ENCODE measurements at regions not wholly inside any gene's neighbourhood (a gene's known extent, or its start where the extent isn't known, plus 50 kb on each side); places are given as distances from the start of the nearest gene placed in this dataset.
"Not testable (repeated sequence)": the region's sequence is repeated elsewhere in the genome, so short reads cannot be mapped to it uniquely, and the experiment has no call there.

GRCh38 chr4:104549736-104550135 is 55.0 kb upstream of the CXXC4 start:
- DNase-seq (ENCODE audit: extremely low spot score, unreplicated experiment): no peak
- Mint-ChIP-seq H3K9me3 (no peaks in the 10 kb centered on the region), H3K27ac (no peak overlapping the region), H3K27me3 (no peaks in the 10 kb centered on the region), H3K36me3 (no peaks in the 10 kb centered on the region), H3K4me3 (no peak overlapping the region), H3K4me1 (ENCODE audit: unreplicated experiment) (no peaks in the 10 kb centered on the region)
- TF ChIP-seq CTCF (conservative IDR thresholded peaks at IDR 0.05): no peak

- no peak for DNase-seq (ENCODE audit: extremely low spot score, unreplicated experiment)
- no peaks in the 10 kb centered on the region for H3K36me3 Mint-ChIP-seq
- no peak overlapping the region for H3K4me3 Mint-ChIP-seq
- no peak for TF ChIP-seq CTCF (conservative IDR thresholded peaks at IDR 0.05)
- no peaks in the 10 kb centered on the region for H3K9me3 Mint-ChIP-seq
- H3K4me1 Mint-ChIP-seq (ENCODE audit: unreplicated experiment): no peaks in the 10 kb centered on the region
- H3K27ac Mint-ChIP-seq: no peak overlapping the region
- no peaks in the 10 kb centered on the region for H3K27me3 Mint-ChIP-seq
These were observed 64.8 kb upstream of the CXXC4 start for GRCh38 chr4:104559502-104559901.

GRCh38 chr4:104571341-104571740 is 76.6 kb upstream of the CXXC4 start:
- Mint-ChIP-seq H3K36me3 (no peaks in the 10 kb centered on the region), H3K27me3 (no peaks in the 10 kb centered on the region), H3K9me3 (no peaks in the 10 kb centered on the region), H3K4me3 (no peak overlapping the region), H3K4me1 (ENCODE audit: unreplicated experiment) (no peaks in the 10 kb centered on the region), H3K27ac (peak overlapping the region; percentile 28)
- no peak for DNase-seq (ENCODE audit: extremely low spot score, unreplicated experiment)
- TF ChIP-seq CTCF (conservative IDR thresholded peaks at IDR 0.05): no peak

DNA sequence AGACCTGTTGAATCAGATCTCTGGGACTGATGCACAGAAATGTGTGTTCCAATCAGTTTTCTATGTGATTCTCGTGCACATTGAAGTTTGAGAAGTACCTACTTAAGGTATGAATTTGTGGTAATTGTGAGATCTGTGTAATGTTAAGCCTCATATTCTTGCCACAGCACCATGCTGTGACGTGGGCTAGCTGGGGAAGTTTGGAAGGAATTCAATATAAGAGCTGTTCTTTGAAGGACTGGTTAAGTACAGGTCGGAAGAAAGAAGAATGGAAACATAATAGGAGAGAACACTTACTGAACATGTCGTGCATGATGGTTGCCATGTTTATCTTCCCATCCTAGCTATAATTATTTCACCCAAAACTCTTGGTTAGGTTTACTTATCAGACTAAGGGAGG is 79.7 kb upstream of the CXXC4 start:
- TF ChIP-seq CTCF (conservative IDR thresholded peaks at IDR 0.05): no peak
- H3K27ac Mint-ChIP-seq: no peak overlapping the region
- no peaks in the 10 kb centered on the region for H3K27me3 Mint-ChIP-seq
- no peak for DNase-seq (ENCODE audit: extremely low spot score, unreplicated experiment)
- H3K9me3 Mint-ChIP-seq: no peaks in the 10 kb centered on the region
- no peaks in the 10 kb centered on the region for H3K4me1 Mint-ChIP-seq (ENCODE audit: unreplicated experiment)
- no peak overlapping the region for H3K4me3 Mint-ChIP-seq
- no peaks in the 10 kb centered on the region for H3K36me3 Mint-ChIP-seq

DNA sequence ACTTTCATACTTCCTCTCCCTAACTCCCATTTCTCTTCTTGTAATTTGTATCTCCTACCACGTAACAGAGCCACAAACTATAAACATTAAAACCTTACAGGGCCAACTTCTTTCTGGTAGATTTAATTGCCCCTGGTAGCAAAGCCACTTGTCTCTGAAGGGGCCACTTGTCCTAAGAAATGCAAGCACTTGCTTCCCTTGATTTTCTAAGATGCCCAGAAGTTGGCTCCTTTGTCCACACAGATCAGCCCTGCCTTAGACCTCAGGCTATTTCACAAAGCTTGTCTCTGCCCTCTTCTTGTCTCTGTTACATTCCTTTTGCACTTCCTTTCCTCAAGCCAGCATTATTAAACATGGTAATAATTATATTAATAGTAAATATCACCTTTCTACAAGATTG is 80.6 kb upstream of the CXXC4 start:
- Mint-ChIP-seq H3K27ac (no peak overlapping the region), H3K4me3 (no peak overlapping the region), H3K36me3 (no peaks in the 10 kb centered on the region), H3K9me3 (no peaks in the 10 kb centered on the region), H3K4me1 (ENCODE audit: unreplicated experiment) (no peaks in the 10 kb centered on the region), H3K27me3 (no peaks in the 10 kb centered on the region)
- DNase-seq (ENCODE audit: extremely low spot score, unreplicated experiment): no peak
- TF ChIP-seq CTCF (conservative IDR thresholded peaks at IDR 0.05): no peak

- no peak overlapping the region for H3K27ac Mint-ChIP-seq
- H3K27me3 Mint-ChIP-seq: no peaks in the 10 kb centered on the region
- no peak for TF ChIP-seq CTCF (conservative IDR thresholded peaks at IDR 0.05)
- no peaks in the 10 kb centered on the region for H3K36me3 Mint-ChIP-seq
- DNase-seq (ENCODE audit: extremely low spot score, unreplicated experiment): no peak
- no peaks in the 10 kb centered on the region for H3K9me3 Mint-ChIP-seq
- no peak overlapping the region for H3K4me3 Mint-ChIP-seq
- no peaks in the 10 kb centered on the region for H3K4me1 Mint-ChIP-seq (ENCODE audit: unreplicated experiment)
These were observed 82.7 kb upstream of the CXXC4 start for GRCh38 chr4:104577405-104577804.

DNA sequence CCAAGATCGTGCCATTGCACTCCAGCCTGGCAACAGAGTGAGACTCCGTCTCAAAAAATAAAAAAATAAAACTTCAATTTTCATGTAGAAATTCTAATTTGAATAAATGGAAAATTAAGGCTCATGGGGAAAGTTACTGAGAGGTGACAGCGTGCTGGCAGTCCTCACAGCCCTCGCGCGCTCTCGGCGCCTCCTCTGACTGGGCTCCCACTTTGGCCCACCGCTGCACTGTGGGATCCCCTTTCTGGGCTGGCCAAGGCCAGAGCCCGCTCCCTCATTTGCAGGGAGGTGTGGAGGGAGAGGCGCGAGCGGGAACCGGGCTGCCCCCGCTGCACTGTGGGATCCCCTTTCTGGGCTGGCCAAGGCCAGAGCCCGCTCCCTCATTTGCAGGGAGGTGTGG is 86.8 kb upstream of the CXXC4 start:
- not testable (repeated sequence) for H3K4me1 Mint-ChIP-seq (ENCODE audit: unreplicated experiment); H3K27ac Mint-ChIP-seq; H3K36me3 Mint-ChIP-seq; DNase-seq (ENCODE audit: extremely low spot score, unreplicated experiment); H3K27me3 Mint-ChIP-seq; H3K9me3 Mint-ChIP-seq; H3K4me3 Mint-ChIP-seq

DNA sequence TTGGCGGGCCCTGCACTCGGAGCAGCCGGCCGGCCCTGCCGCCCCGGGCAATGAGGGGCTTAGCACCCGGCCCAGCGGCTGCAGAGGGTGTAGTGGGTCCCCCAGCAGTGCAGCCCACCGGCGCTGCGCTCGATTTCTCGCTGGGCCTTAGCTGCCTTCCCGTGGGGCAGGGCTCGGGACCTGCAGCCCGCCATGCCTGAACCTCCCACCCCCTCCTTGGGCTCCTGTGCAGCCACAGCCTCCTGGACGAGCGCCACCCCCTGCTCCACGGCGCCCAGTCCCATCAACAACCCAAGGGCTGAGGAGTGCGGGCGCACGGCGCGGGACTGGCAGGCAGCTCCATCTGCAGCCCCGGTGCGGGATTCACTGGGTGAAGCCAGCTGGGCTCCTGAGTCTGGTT is 87.4 kb upstream of the CXXC4 start:
- H3K4me3 Mint-ChIP-seq; DNase-seq (ENCODE audit: extremely low spot score, unreplicated experiment); H3K27ac Mint-ChIP-seq; H3K9me3 Mint-ChIP-seq; H3K36me3 Mint-ChIP-seq; H3K4me1 Mint-ChIP-seq (ENCODE audit: unreplicated experiment); H3K27me3 Mint-ChIP-seq: not testable (repeated sequence)
